GM21576 (cell line): ENCODE measurements at regions not wholly inside any gene's neighbourhood (a gene's known extent, or its start where the extent isn't known, plus 50 kb on each side); places are given as distances from the start of the nearest gene placed in this dataset.
"Not testable (repeated sequence)": the region's sequence is repeated elsewhere in the genome, so short reads cannot be mapped to it uniquely, and the experiment has no call there.

Source experiments
- ATAC-seq: cut with Tn5 transposase; IDR thresholded peaks from one replicate; pipeline ENCODE4 v1.9.1; 2021; ENCODE audit warnings: mild to moderate bottlenecking, moderate library complexity; ENCODE audit not compliant: unreplicated experiment

DNA sequence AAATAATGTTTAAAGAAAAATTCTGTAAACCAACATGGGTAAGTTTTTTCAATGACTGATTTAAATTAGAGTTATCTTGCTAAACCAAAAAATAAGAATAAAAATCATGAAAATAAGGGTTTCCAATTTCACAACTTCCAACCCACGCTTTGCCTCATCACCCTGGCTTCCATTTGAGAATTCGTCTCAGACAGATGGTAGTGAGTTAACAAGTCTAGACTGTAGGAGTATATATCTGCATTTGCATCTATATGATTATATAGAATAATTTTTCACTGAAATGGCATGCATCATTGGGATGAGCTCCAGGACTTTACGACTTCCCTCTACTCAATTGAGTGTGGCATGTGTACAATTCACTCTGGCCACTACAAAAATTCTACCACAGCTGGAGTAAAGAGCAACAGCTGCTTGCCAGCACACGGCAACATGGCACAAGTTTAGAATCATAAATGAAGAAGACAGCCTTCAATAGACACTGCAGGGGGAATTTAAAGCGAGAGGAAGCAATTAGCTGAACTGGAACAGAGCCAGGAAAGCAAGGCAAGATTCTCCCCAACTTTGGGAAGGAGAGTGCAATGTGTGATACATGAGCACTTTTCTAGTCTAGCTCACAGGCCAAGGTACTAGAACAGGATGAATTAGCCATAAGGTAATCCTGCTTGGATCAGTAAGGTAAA, 1673.5 kb upstream of the CELF4 start:
- no peak for ATAC-seq

DNA sequence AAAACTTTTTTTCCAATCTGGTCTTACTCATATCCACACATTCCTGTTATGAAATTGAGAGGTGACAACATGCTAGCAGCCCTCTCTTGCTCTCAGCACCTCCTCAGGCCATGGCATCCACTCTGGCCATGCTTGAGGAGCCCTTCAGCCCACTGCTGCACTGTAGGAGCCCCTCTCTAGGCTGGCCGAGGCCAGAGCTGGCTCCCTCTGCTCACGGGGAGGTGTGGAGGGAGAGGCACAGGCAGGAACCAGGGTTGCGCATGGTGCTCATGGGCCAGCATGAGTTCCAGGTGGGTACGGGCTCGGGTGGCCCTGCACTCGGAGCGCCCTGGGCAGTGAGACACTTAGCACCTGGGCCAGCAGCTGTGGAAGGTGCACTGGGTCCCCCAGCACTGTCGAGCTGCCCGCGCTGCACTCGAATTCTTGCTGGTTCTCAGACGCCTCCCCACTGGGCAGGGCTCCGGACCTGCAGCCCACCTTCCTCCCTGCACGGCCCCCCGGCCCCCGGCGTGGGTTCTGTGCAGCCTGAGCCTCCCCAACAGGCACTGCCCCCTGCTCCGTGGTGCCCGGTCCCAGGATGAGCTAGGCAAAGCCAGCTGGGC, 1669.6 kb upstream of the CELF4 start:
- no peak for ATAC-seq

GRCh38 chr18:39232937-39233336, 1667.3 kb upstream of the CELF4 start:
- no peak for ATAC-seq

DNA sequence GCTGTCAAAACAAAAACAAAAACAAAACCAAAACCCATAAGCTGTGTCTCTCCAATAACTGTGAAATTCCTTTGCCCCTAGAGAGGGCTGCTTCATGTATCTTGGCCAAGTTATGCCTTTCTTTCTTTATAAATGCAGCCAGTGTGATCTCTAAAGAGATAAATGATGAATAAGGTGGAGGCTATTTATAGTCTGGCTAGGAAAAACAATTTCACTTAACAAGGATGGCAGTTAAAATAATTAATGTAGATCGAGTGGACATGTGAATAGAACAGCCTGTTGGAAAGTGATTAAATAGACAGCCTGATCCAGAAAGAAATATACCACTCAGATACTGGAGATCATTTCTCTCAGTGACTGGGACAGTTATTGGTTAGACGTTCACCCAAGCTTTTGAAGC, 1666.9 kb upstream of the CELF4 start:
- no peak for ATAC-seq

GRCh38 chr18:39230086-39230803, 1664.6 kb upstream of the CELF4 start:
- no peak for ATAC-seq

- ATAC-seq = not testable (repeated sequence)
Measured at GRCh38 chr18:39227769-39228168, 1662.2 kb upstream of the CELF4 start.

DNA sequence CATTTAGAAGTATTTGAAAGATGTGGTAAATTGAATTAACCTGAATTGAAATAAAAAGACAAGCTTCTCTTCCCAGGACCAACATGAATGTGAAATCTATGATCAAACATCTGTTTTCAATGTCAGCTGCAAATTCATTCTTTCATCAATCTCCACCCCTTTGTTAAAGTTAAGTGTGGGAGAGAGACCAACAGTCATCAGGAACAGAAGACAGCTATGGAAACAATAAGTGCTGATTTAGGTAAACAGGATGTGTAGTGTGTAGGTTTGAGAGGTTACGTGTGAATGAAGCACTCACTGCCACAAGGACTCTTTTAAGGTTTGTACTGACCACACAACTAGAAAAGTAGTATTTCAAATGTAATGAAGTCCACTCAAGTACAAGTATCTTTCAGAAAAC, 1659.8 kb upstream of the CELF4 start:
- ATAC-seq = no peak

GRCh38 chr18:39223283-39223682, 1657.7 kb upstream of the CELF4 start:
- no peak for ATAC-seq

DNA sequence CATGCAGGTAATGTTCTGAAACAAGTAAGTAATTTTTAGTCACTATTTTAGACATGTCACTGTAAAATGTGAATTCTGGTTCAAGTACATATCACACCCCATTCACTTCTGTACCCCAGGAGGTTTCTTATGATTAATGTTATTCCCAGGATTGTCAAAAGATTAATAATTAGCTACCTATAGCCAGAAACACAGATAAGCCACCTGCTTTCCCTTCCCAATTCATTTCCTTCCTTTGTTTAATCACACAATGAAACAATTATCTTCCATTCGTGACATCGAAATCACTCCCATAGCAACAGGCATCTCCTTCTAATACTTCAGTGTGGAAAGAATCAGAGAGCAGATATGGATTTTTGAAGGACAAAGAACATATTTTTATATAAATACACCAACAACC, 1650.3 kb upstream of the CELF4 start:
- no peak for ATAC-seq

DNA sequence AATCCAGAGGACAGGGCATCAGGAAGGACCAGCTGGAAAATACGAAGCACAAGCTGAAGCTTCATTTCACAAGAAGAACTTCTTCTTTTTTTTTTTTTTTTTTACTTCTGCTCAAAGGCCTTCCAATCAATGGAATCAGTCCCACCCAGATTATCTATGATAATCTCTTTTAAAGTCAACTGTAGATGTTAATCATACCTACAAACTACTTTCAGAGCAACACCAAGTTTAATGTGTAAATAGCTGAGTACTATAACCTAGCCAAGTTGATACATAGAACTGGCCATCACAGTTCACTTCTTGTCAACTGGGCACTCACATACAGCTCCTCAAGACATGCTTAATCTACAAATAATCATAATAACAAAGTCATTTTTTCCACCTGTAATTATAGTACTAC, 1645.9 kb upstream of the CELF4 start:
- no peak for ATAC-seq

DNA sequence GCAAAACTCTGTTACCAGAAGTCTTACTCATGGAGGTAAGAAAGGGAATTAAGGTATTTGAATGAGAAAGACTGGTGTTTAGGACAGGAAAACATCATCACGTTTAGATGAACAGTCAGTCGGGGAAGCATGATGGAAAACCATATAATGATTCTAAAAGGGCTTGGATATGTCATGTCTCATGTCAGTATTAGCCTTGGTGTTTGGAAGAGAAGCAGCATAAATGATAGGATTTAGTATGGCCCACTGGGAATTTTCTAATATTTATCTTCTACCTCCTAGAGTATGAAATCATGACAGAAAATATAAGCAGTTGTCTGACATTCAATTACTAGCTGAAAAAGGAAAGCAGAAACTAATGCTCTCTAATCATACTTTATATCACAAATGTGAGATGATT, 1643.6 kb upstream of the CELF4 start:
- no peak for ATAC-seq

DNA sequence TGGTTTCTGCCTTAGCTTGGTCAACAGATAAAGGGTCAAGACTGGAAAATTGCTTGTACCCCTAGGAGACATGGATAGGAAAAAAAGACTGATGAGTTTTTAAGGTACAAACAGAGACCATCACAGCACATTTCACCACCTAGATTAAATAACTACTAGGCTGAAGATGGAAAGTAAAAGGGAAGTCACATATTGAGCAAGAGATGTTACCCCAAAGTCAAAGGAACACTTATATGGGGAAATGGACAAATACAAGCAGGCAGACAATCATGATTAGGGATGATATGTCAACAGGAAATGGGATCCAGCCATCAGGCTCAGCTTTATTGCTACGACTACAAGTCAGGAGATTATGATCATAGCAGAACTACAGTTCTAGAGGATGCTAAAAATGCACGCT, 1643.1 kb upstream of the CELF4 start:
- ATAC-seq = no peak

GRCh38 chr18:39208190-39208589, 1642.6 kb upstream of the CELF4 start:
- ATAC-seq = no peak

DNA sequence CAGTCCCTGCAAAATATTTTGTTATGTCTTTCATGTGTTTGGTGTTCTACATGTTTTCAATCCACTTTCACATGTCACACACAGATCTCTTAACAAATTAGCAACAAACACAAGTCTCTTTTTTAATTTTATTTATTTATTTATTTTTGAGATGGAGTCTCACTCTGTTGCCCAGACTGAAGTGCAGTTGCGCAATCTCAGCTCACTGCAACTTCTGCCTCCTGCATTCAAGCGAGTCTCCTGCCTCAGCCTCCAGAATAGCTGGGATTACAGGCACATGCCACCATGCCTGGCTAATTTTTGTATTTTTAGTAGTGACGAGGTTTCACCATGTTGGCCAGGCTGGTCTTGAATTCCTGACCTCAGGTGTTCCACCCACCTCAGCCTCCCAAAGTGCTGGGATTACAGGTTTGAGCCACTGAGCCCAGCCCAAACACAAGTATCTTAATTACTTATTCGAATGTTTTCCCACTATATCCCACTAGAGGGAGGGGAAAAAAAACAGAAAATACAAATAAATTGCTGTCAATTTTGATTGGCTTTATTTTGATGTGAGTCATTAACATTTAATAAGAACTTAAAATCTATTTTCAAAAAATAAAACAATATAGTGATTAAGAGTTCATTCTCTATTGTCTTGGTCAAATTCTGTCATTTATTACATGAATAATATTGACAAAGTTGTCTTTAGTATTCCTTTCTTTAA, 1641.0 kb upstream of the CELF4 start:
- ATAC-seq = not testable (repeated sequence)

- ATAC-seq = no peak
Measured at GRCh38 chr18:39205565-39206195, 1640.1 kb upstream of the CELF4 start.

GRCh38 chr18:39200153-39200552, 1634.6 kb upstream of the CELF4 start:
- no peak for ATAC-seq

- ATAC-seq = no peak
Measured at GRCh38 chr18:39199231-39199855, 1633.7 kb upstream of the CELF4 start.

DNA sequence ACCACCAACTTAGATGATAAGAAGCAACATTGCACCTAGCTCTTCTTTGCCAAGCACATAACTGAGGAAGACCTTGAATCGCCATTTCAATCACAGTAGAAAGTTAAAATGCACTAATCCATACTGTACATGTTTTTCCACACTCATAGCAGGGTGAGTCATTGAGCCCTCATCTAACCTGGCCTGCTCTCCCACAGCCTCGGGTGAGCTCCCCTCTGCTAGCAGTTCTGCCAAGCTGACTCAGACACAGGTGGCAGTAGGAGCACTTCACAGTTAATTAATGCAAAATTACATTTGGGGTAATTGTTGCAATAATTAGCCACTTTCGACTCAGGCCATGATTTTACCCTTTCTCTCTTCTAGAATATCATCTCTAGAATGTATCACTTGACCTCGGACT, 1632.8 kb upstream of the CELF4 start:
- no peak for ATAC-seq

DNA sequence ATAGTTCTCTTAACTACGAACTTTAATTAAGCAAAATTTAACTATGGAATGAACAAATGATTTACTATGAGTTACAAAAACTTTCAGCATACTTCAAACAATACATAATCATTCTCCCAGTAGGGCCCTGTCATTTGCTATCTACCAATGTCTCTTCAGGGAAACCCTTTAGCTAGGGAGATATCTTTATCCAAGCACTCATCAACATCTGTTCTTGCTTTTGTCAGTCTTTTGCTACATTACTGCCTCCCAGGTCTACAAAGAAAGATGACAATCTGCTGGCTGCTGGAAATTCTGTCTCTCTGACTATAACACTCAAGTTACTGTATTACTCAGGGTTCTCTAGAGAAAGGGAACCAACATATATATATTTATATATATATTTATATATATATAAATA, 1626.3 kb upstream of the CELF4 start:
- no peak for ATAC-seq

DNA sequence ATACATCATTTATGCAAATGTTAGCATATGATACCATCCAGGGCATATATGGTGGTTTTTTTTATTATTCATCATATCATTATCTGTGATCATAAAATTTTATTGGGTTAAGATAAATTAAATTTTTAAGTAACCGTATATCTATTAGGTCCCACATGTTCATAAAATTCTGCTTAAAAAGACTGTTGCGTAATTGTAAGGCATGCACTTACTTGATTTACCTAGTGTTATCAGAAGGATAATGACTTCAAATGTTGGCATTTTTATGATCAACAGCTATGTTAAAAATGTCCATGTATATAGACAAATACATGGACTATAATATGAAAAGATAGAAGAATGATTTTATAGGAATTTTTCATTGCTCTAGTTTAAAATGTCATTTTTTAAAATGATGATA, 1625.5 kb upstream of the CELF4 start:
- no peak for ATAC-seq

- ATAC-seq = no peak
Measured at GRCh38 chr18:39190508-39190907, 1624.9 kb upstream of the CELF4 start.
